ENCODE measurements at regions not wholly inside any gene's neighbourhood (a gene's known extent, or its start where the extent isn't known, plus 50 kb on each side); places are given as distances from the start of the nearest gene placed in this dataset.

DNA sequence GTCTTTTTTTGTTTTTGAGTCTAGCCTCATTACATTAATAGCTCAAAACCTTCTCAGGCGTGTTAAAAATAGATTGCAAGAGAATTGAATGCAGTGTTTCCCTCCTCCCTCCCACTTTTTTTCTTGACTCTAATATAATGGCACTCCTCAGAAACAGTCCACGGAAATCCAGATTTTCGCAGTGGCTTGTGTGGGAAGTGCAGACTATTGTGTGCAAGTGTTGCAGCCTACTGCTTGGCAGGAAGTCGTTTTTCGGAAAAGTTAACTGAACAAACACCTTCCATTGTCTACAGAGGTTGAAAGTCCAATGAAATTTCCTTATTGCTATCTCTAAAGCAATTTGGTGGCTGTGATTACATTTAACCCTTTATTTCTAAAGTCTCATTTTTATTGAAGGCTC, 147.9 kb upstream of the E2F7 start:
- no peak for DNase-seq (ENCODE audit: low read depth)

DNA sequence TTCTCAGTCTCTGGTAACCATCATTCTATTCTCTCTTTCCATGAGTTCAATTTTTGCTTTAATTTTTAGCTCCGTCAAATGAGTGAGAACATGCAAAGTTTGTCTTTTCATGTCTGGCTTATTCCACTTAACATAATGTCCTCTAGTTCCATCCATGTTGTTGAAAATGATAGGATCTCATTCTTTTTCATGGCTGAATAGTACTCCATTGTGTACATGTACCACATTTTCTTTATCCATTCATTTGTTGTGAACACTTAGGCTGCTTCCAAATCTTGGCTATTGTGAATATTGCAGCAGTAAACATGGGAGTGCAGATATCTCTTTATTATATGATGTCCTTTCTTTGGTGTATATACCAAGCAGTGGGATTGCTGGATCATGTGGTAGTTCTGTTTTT, 145.4 kb upstream of the E2F7 start:
- DNase-seq (ENCODE audit: low read depth): no peak

- DNase-seq (ENCODE audit: low read depth): no peak
Measured at GRCh38 chr12:77204083-77204482, 138.7 kb upstream of the E2F7 start.

GRCh38 chr12:77202457-77203060, 137.2 kb upstream of the E2F7 start:
- no peak for DNase-seq (ENCODE audit: low read depth)

DNA sequence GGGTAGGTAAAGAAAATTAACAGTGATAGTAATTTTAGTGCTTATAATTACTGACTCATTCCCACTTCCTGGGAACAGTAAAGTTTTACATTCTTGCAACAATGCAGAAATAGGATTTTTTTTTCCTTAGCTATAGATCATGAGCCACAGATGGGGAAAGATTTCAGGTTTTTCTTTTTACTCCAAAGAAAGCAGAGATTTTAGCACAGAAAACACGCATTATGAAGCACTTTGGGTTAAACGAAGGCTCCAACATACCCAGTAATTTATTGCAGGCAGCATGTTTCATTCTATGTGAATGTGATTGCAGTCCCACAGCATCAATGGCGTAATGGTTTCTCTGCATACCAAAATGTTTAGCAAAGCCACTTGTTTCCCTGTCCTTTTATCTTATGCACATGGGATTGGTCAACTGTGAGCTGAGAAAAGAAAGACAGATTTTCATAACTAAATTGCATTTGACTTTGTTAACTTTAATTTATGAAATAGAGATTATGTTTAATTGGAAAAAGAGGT, 124.6 kb upstream of the E2F7 start:
- DNase-seq (ENCODE audit: low read depth): peak; percentile 83

GRCh38 chr12:77189458-77189857, 124.1 kb upstream of the E2F7 start:
- DNase-seq (ENCODE audit: low read depth): peak; percentile 60

GRCh38 chr12:77179515-77179914, 114.1 kb upstream of the E2F7 start:
- DNase-seq (ENCODE audit: low read depth): no peak

DNA sequence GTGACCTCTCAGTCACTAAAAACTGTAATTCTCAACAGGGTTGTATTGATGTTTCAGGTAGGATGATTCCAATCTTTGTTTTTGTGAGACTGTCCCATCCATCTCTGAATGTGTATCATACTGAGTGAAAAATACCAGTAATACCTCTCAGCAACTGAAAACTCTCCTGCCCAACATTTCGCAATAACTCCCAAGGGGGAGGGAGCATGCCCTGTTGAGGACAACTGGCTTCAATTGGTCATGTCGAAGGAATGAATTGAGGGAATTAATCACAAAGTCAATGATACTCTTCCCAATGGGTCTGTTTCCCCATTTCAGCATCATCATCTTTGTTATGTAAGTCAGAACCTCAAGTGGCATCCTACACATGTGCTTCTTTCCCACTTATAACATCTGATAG, 102.4 kb upstream of the E2F7 start:
- no peak for DNase-seq (ENCODE audit: low read depth)

DNA sequence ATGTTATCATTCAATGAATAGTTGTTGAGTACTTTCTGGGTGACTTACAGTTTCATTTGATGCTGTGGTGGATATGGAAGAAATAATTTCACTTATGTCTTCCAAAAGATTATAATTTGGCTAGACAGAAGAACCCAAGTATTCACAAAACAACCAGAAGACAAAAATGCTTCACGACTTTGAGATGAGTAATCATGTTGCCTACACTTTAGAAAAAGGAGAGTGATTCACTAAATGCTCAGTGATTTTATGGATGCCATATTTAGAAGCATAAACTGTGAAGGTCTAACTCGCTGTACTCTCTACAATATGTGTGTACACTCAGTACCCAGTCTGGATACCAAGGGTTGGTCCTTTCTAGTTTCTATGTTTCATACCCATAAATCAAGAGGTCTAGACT, 101.3 kb upstream of the E2F7 start:
- peak; percentile 24 for DNase-seq (ENCODE audit: low read depth)

DNA sequence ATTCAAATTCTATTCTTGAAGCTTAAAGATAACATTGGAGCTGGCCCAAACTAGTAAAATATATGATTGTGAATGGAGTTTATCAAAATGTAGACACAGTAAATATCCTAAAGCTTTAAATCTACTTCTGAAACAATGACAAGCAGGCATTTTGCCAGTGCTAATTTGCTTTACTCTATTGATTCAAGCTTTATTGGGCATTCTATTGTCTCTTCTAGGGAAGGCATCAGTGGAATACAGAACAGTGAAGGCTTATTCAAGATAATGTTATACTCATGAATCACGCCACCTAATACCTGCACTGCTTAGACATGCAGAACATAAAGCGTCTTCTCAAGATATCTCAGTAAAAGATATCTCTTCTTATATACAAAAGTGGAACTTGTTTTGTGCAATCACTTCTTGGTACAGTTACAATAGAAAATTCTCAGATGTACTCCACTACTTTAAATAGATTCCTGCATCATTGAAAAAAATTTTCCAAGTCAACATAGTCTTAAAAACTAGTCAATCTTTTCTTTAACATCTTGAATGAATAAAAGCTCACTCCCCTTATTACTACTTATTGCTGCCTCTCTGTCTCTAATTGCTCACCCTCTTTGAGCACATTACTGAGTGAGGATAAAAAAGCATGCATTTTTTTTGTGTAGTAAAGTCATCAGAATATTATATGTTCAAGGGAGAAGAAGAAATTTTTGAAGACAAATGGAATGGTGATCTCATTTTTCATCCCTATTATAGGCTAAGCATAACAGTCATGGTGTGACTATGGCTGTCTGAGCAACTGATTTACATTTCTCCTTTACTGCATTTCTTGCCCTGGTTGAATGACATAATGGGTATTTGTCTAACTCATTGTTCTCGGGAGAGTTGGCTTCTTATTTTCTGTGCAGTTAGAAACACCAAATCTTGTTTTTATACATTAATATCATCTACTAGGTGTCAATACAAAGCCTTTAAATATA, 98.0 kb upstream of the E2F7 start:
- no peak for DNase-seq (ENCODE audit: low read depth)

GRCh38 chr12:77161944-77162343, 96.6 kb upstream of the E2F7 start:
- no peak for DNase-seq (ENCODE audit: low read depth)

DNA sequence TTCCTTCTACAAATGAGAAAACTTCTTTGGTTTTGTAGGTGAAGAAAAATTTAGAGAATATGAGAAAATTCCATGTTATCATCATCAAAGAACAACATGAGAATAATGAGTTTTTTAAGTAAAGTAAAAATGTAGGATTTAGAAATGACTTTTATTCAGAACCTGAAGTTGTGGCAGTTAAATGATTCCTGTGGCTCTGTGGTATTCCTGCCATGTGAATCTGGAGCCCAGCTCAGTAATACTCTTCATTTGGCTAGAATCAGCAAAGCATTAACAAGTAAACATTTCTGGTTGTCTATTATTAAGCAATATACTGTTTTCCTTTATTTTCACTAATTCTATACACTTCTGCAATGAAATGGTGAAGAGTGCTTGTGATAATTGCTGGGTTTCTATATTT, 95.6 kb upstream of the E2F7 start:
- DNase-seq (ENCODE audit: low read depth): no peak

- DNase-seq (ENCODE audit: low read depth): peak; percentile 28
Measured at GRCh38 chr12:77153706-77154105, 88.3 kb upstream of the E2F7 start.

- peak; percentile 37 for DNase-seq (ENCODE audit: low read depth)
Measured at GRCh38 chr12:77152623-77153193, 87.3 kb upstream of the E2F7 start.

GRCh38 chr12:77151030-77151429, 85.7 kb upstream of the E2F7 start:
- DNase-seq (ENCODE audit: low read depth): no peak

GRCh38 chr12:77133566-77133965, 68.2 kb upstream of the E2F7 start:
- DNase-seq (ENCODE audit: low read depth): no peak

- DNase-seq (ENCODE audit: low read depth): no peak
Measured at GRCh38 chr12:77131977-77132490, 66.7 kb upstream of the E2F7 start.

- no peak for DNase-seq (ENCODE audit: low read depth)
Measured at GRCh38 chr12:77130193-77130592, 64.8 kb upstream of the E2F7 start.

- DNase-seq (ENCODE audit: low read depth): no peak
Measured at GRCh38 chr12:77124767-77125166, 59.4 kb upstream of the E2F7 start.

GRCh38 chr12:77122661-77123060, 57.3 kb upstream of the E2F7 start:
- DNase-seq (ENCODE audit: low read depth): no peak

DNA sequence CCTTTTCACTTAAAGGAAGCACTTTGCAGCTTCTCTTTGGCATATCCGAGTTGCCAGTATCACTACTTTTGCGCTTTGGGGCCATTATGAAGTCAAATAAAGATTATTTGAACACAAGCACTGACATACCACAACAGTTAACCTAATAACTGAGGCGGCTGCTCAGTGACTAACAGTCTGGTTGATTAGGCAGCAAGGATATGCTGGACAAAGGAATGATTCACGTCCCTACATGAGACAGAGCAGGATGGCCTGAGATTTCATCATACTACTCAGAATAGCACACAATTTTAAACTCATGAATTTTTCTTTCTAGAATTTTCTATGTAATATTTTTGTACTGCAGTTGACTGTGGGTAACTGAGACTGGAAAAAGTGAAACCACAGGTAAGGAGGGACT, 56.9 kb upstream of the E2F7 start:
- peak; percentile 85 for DNase-seq (ENCODE audit: low read depth)

GRCh38 chr12:77120156-77121085, 55.1 kb upstream of the E2F7 start:
- DNase-seq (ENCODE audit: low read depth): no peak
